ENCODE measurements at regions not wholly inside any gene's neighbourhood (a gene's known extent, or its start where the extent isn't known, plus 50 kb on each side); places are given as distances from the start of the nearest gene placed in this dataset.
A peak's percentile ranks its signal among the peaks of the same experiment; 100 is the strongest.

- DNase-seq = no peak
Observed at GRCh38 chr3:40593351-40593750, 68.6 kb downstream of the ZNF621 start.

GRCh38 chr3:40597441-40597840, 72.7 kb downstream of the ZNF621 start:
- DNase-seq = no peak

- DNase-seq = no peak
Observed at GRCh38 chr3:40598338-40598737, 73.6 kb downstream of the ZNF621 start.

- no peak for DNase-seq
Observed at GRCh38 chr3:40598962-40599361, 74.2 kb downstream of the ZNF621 start.

GRCh38 chr3:40602778-40603385, 78.1 kb downstream of the ZNF621 start:
- no peak for DNase-seq

GRCh38 chr3:40605960-40606359, 81.2 kb downstream of the ZNF621 start:
- no peak for DNase-seq

- no peak for DNase-seq
Observed at GRCh38 chr3:40608091-40608490, 83.3 kb downstream of the ZNF621 start.

- no peak for DNase-seq
Observed at GRCh38 chr3:40613306-40613705, 88.5 kb downstream of the ZNF621 start.

- DNase-seq = peak; percentile 64
Observed at GRCh38 chr3:40615110-40615915, 90.6 kb downstream of the ZNF621 start.

- DNase-seq = peak; percentile 65
Observed at GRCh38 chr3:40615918-40616819, 91.4 kb downstream of the ZNF621 start.

GRCh38 chr3:40617084-40617483, 92.3 kb downstream of the ZNF621 start:
- DNase-seq = no peak

GRCh38 chr3:40618158-40618557, 93.4 kb downstream of the ZNF621 start:
- DNase-seq = no peak

GRCh38 chr3:40620151-40620550, 95.4 kb downstream of the ZNF621 start:
- DNase-seq = no peak

GRCh38 chr3:40621252-40621651, 96.5 kb downstream of the ZNF621 start:
- DNase-seq = no peak

- DNase-seq = no peak
Observed at GRCh38 chr3:40623567-40623966, 98.8 kb downstream of the ZNF621 start.

GRCh38 chr3:40624189-40624769, 99.5 kb downstream of the ZNF621 start:
- no peak for DNase-seq

GRCh38 chr3:40627095-40627494, 102.3 kb downstream of the ZNF621 start:
- DNase-seq = no peak

- no peak for DNase-seq
Observed at GRCh38 chr3:40628984-40629383, 104.2 kb downstream of the ZNF621 start.

GRCh38 chr3:40631341-40631995, 106.7 kb downstream of the ZNF621 start:
- DNase-seq = peak; percentile 80

GRCh38 chr3:40637906-40638305, 113.1 kb downstream of the ZNF621 start:
- DNase-seq = no peak

- DNase-seq = no peak
Observed at GRCh38 chr3:40639006-40639405, 114.2 kb downstream of the ZNF621 start.

GRCh38 chr3:40642812-40643211, 118.1 kb downstream of the ZNF621 start:
- no peak for DNase-seq

- no peak for DNase-seq
Observed at GRCh38 chr3:40645883-40646282, 121.1 kb downstream of the ZNF621 start.
